GM18861 (cell line): ENCODE measurements at regions not wholly inside any gene's neighbourhood (a gene's known extent, or its start where the extent isn't known, plus 50 kb on each side); places are given as distances from the start of the nearest gene placed in this dataset.

Experiments
- ATAC-seq: cut with Tn5 transposase; IDR thresholded peaks from one replicate; pipeline ENCODE4 v1.9.1; 2021; ENCODE audit not compliant: unreplicated experiment

- no peak for ATAC-seq
Measured at GRCh38 chr14:78071016-78071549, 99.1 kb upstream of the NRXN3 start.

- no peak for ATAC-seq
Measured at GRCh38 chr14:78073028-78073427, 97.1 kb upstream of the NRXN3 start.

- ATAC-seq, result no peak
Measured at GRCh38 chr14:78074561-78074960, 95.6 kb upstream of the NRXN3 start.

GRCh38 chr14:78075033-78075432 lies 95.1 kb upstream of the NRXN3 start:
- ATAC-seq, result no peak

- no peak for ATAC-seq
Measured at GRCh38 chr14:78075555-78076277, 94.5 kb upstream of the NRXN3 start.

GRCh38 chr14:78081245-78081644 lies 88.9 kb upstream of the NRXN3 start:
- no peak for ATAC-seq

- ATAC-seq, result no peak
Measured at GRCh38 chr14:78083837-78084236, 86.3 kb upstream of the NRXN3 start.

GRCh38 chr14:78086342-78086741 lies 83.8 kb upstream of the NRXN3 start:
- ATAC-seq, result no peak

- ATAC-seq, result no peak
Measured at GRCh38 chr14:78088916-78089315, 81.3 kb upstream of the NRXN3 start.

- ATAC-seq, result no peak
Measured at GRCh38 chr14:78090864-78091263, 79.3 kb upstream of the NRXN3 start.

GRCh38 chr14:78091361-78091760 lies 78.8 kb upstream of the NRXN3 start:
- ATAC-seq, result no peak

GRCh38 chr14:78092040-78092439 lies 78.1 kb upstream of the NRXN3 start:
- no peak for ATAC-seq

GRCh38 chr14:78103271-78103670 lies 66.9 kb upstream of the NRXN3 start:
- no peak for ATAC-seq

- no peak for ATAC-seq
Measured at GRCh38 chr14:78104160-78104559, 66.0 kb upstream of the NRXN3 start.

- ATAC-seq, result no peak
Measured at GRCh38 chr14:78104655-78105054, 65.5 kb upstream of the NRXN3 start.

- ATAC-seq, result no peak
Measured at GRCh38 chr14:78106381-78106780, 63.8 kb upstream of the NRXN3 start.

- ATAC-seq, result no peak
Measured at GRCh38 chr14:78107166-78107565, 63.0 kb upstream of the NRXN3 start.

GRCh38 chr14:78119440-78119839 lies 50.7 kb upstream of the NRXN3 start:
- no peak for ATAC-seq
